GM12891 (cell line): ENCODE measurements at regions not wholly inside any gene's neighbourhood (a gene's known extent, or its start where the extent isn't known, plus 50 kb on each side); places are given as distances from the start of the nearest gene placed in this dataset.
"Not testable (repeated sequence)": the region's sequence is repeated elsewhere in the genome, so short reads cannot be mapped to it uniquely, and the experiment has no call there.

Experiments
- POLR2A ChIP-seq: IDR thresholded peaks from 2 replicates; pipeline ENCODE4 v1.6.1; 2011; ENCODE audit warnings: low read depth, low read length, control low read depth
- POLR2AphosphoS5 ChIP-seq: IDR thresholded peaks from 2 replicates; pipeline ENCODE4 v1.6.1; 2011; ENCODE audit warnings: low read depth, low read length, control low read depth

DNA sequence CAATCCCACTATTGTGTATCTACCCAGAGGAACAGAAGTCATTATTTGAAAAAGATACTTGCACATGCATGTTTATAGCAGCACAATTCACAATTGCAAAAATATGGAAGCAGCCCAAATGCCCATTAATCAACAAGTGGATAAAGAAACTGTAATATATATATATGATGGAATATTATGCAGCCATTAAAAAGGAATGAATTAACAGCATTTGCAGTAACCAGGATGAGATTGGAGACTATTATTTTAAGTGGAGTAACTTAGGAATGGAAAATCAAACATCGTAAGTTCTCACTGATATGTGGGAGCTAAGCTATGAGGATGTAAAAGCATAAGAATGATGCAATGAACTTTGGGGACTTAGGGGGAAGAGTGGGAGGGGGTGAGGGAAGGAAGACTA, 64.7 kb downstream of the RPL22L1 start:
- TF ChIP-seq POLR2A, POLR2AphosphoS5: not testable (repeated sequence)
